ENCODE measurements at regions not wholly inside any gene's neighbourhood (a gene's known extent, or its start where the extent isn't known, plus 50 kb on each side); places are given as distances from the start of the nearest gene placed in this dataset.

GRCh38 chr6:122264557-122264956 is 134.9 kb upstream of the HSF2 start:
- TF ChIP-seq RXRA (IDR thresholded peaks at IDR 0.05) = no peak
- TF ChIP-seq REST (IDR thresholded peaks at IDR 0.05) = no peak
- no peak for TF ChIP-seq HNF4G (IDR thresholded peaks at IDR 0.05)
- TF ChIP-seq RAD21 (IDR thresholded peaks at IDR 0.05) = no peak
- no peak for TF ChIP-seq TAF1 (conservative IDR thresholded peaks at IDR 0.05)
- no peak for TF ChIP-seq CTCF (IDR thresholded peaks at IDR 0.05; ENCODE audit: low read depth, low read length, missing input control)
- no peak for TF ChIP-seq HNF4A (conservative IDR thresholded peaks at IDR 0.05)
- TF ChIP-seq NR2F2 (IDR thresholded peaks at IDR 0.05) = no peak
- no peak for TF ChIP-seq FOXA2 (IDR thresholded peaks at IDR 0.05)
- no peak for TF ChIP-seq ZBTB33 (IDR thresholded peaks at IDR 0.05)
- WGBS = 41% methylated on average over 2 of the region's 2 CpGs
- H3K27ac ChIP-seq (ENCODE audit: low read depth in 1 of 2, low read length in 2 of 2) = no peak overlapping the region
- no peak overlapping the region for H3K9ac ChIP-seq (ENCODE audit: low read depth in 1 of 2, low read length in 2 of 2)
- no peaks in the 10 kb centered on the region for H3K27me3 ChIP-seq (ENCODE audit: control insufficient read depth in 4 of 4, insufficient read depth in 4 of 4, low read length in 3 of 4)
- peaks cover 0 to 1% (median 0%) of the 10 kb centered on the region in 4 donors for H3K9me3 ChIP-seq (ENCODE audit: control insufficient read depth in 4 of 4, low read length in 3 of 4)
- no peaks in the 10 kb centered on the region for H3K36me3 ChIP-seq (ENCODE audit: control insufficient read depth in 4 of 4, insufficient read depth in 3 of 4, low read depth in 1 of 4, low read length in 3 of 4)
- no peak overlapping the region for H3K4me3 ChIP-seq (ENCODE audit: low read depth in 1 of 3, low read length in 3 of 3)
- no peaks in the 10 kb centered on the region for H3K4me1 ChIP-seq (ENCODE audit: control insufficient read depth in 4 of 4, insufficient read depth in 4 of 4, low read length in 3 of 4)
- DNase-seq (ENCODE audit: low spot score) = no peak

- H3K4me1 ChIP-seq (ENCODE audit: control insufficient read depth in 4 of 4, insufficient read depth in 4 of 4, low read length in 3 of 4) = no peaks in the 10 kb centered on the region
- DNase-seq (ENCODE audit: low spot score) = no peak
- H3K9me3 ChIP-seq (ENCODE audit: control insufficient read depth in 4 of 4, low read length in 3 of 4) = peaks cover 0 to 1% (median 0%) of the 10 kb centered on the region in 4 donors
- H3K9ac ChIP-seq (ENCODE audit: low read depth in 1 of 2, low read length in 2 of 2) = no peak overlapping the region
- no peak overlapping the region for H3K27ac ChIP-seq (ENCODE audit: low read depth in 1 of 2, low read length in 2 of 2)
- no peak overlapping the region for H3K4me3 ChIP-seq (ENCODE audit: low read depth in 1 of 3, low read length in 3 of 3)
- H3K36me3 ChIP-seq (ENCODE audit: control insufficient read depth in 4 of 4, insufficient read depth in 3 of 4, low read depth in 1 of 4, low read length in 3 of 4) = no peaks in the 10 kb centered on the region
- 45% methylated on average over 1 of the region's 1 CpG for WGBS
- H3K27me3 ChIP-seq (ENCODE audit: control insufficient read depth in 4 of 4, insufficient read depth in 4 of 4, low read length in 3 of 4) = no peaks in the 10 kb centered on the region
- TF ChIP-seq YY1 (IDR thresholded peaks at IDR 0.05) (no peak), FOXA1 (IDR thresholded peaks at IDR 0.05) (no peak), HNF4G (IDR thresholded peaks at IDR 0.05) (no peak), FOXA2 (IDR thresholded peaks at IDR 0.05) (no peak), JUND (IDR thresholded peaks at IDR 0.05) (no peak), ATF3 (IDR thresholded peaks at IDR 0.05) (no peak), GABPA (IDR thresholded peaks at IDR 0.05 in 1 of 2, conservative IDR thresholded peaks at IDR 0.05 in 1 of 2) (no peak), CTCF (IDR thresholded peaks at IDR 0.05; ENCODE audit: low read depth, low read length, missing input control) (no peak), TAF1 (conservative IDR thresholded peaks at IDR 0.05) (no peak), ZBTB33 (IDR thresholded peaks at IDR 0.05) (no peak), MAX (IDR thresholded peaks at IDR 0.05) (no peak), SP1 (IDR thresholded peaks at IDR 0.05) (no peak), EGR1 (IDR thresholded peaks at IDR 0.05; ENCODE audit: low read depth in 2 of 2) (no peak), RAD21 (IDR thresholded peaks at IDR 0.05) (no peak), HNF4A (conservative IDR thresholded peaks at IDR 0.05) (no peak)
Observed at GRCh38 chr6:122265755-122266154, 133.7 kb upstream of the HSF2 start.

All from liver (tissue), 8 donors.